Sigmoid colon (tissue), 4 donors: ENCODE measurements at regions not wholly inside any gene's neighbourhood (a gene's known extent, or its start where the extent isn't known, plus 50 kb on each side); places are given as distances from the start of the nearest gene placed in this dataset.

Experiments
- EP300 ChIP-seq, 4 donors: sonication (generic); formaldehyde crosslinking; IDR thresholded peaks; one replicate each; pipeline ENCODE4 v1.6.1; 2017; ENCODE audit warnings: antibody characterized with exemption in 4 of 4
- POLR2A ChIP-seq, 2 donors: fragments of 450-650 bp; IDR thresholded peaks; one replicate each; pipeline ENCODE4 v1.6.1; 2016; ENCODE audit warnings: antibody characterized with exemption in 2 of 2, mild to moderate bottlenecking in 2 of 2, moderate library complexity in 2 of 2
- POLR2AphosphoS5 ChIP-seq, 4 donors: sonication (generic); formaldehyde crosslinking; IDR thresholded peaks; one replicate each; pipeline ENCODE4 v1.6.1; 2017; ENCODE audit warnings: antibody characterized with exemption in 4 of 4
- TF ChIP-seq, protein P1 (sequence below), 4 experiments: fragments of 450-650 bp in 3 of 4; fragments of 200-600 bp in 1 of 4; IDR thresholded peaks; one replicate each; pipeline ENCODE4 v1.5.1; 2016 to 2019; ENCODE audit warnings: antibody characterized with exemption in 4 of 4, mild to moderate bottlenecking in 3 of 4, moderate library complexity in 2 of 4

GRCh38 chrX:139213241-139213709 lies 317.3 kb upstream of the F9 start:
- TF ChIP-seq POLR2AphosphoS5 (IDR thresholded peaks at IDR 0.05) = no peak
- TF ChIP-seq, protein P1, sequence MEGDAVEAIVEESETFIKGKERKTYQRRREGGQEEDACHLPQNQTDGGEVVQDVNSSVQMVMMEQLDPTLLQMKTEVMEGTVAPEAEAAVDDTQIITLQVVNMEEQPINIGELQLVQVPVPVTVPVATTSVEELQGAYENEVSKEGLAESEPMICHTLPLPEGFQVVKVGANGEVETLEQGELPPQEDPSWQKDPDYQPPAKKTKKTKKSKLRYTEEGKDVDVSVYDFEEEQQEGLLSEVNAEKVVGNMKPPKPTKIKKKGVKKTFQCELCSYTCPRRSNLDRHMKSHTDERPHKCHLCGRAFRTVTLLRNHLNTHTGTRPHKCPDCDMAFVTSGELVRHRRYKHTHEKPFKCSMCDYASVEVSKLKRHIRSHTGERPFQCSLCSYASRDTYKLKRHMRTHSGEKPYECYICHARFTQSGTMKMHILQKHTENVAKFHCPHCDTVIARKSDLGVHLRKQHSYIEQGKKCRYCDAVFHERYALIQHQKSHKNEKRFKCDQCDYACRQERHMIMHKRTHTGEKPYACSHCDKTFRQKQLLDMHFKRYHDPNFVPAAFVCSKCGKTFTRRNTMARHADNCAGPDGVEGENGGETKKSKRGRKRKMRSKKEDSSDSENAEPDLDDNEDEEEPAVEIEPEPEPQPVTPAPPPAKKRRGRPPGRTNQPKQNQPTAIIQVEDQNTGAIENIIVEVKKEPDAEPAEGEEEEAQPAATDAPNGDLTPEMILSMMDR (IDR thresholded peaks at IDR 0.05) = no peak
- TF ChIP-seq POLR2A (IDR thresholded peaks at IDR 0.05) = no peak
- TF ChIP-seq EP300 (IDR thresholded peaks at IDR 0.05) = no peak
